Astrocyte (in vitro differentiated cells and primary cell): ENCODE measurements at regions not wholly inside any gene's neighbourhood (a gene's known extent, or its start where the extent isn't known, plus 50 kb on each side); places are given as distances from the start of the nearest gene placed in this dataset.

Experiments
- DNase-seq: peaks from one replicate; pipeline ENCODE4 v3.0.0-alpha.2; 2010; ENCODE audit warnings: low read depth
- FAIRE-seq: peaks from 2 replicates; lab custom pipeline; 2011; peaks lifted over from hg19 to GRCh38; lab: Jason Lieb, UNC
- H2AFZ ChIP-seq: 2 replicates; pipeline ENCODE4 v1.6.0; 2012; ENCODE audit warnings: low read depth, low read length, inconsistent platforms
- H3K27ac ChIP-seq: 2 replicates; pipeline ENCODE4 v1.5.1; 2011; ENCODE audit warnings: low read depth, low read length, inconsistent platforms
- H3K27me3 ChIP-seq: 2 replicates; pipeline ENCODE4 v1.6.0; 2011; ENCODE audit warnings: low read length, inconsistent platforms; ENCODE audit not compliant: insufficient read depth
- H3K36me3 ChIP-seq: 2 replicates; pipeline ENCODE4 v1.5.1; 2011; ENCODE audit warnings: low read length, inconsistent platforms; ENCODE audit not compliant: insufficient read depth
- H3K4me1 ChIP-seq: 2 replicates; pipeline ENCODE4 v1.5.1; 2011; ENCODE audit warnings: low read length, inconsistent platforms; ENCODE audit not compliant: insufficient read depth
- H3K4me2 ChIP-seq: 2 replicates; pipeline ENCODE4 v1.6.0; 2012; ENCODE audit warnings: low read length, inconsistent platforms
- H3K4me3 ChIP-seq: 2 replicates; pipeline ENCODE4 v1.5.1; 2011; ENCODE audit warnings: low read depth, mild to moderate bottlenecking, low read length, inconsistent platforms; ENCODE audit not compliant: insufficient read depth
- H3K79me2 ChIP-seq: 2 replicates; pipeline ENCODE4 v1.6.0; 2012; ENCODE audit warnings: mild to moderate bottlenecking, low read length, inconsistent platforms; ENCODE audit not compliant: insufficient read depth
- H3K9ac ChIP-seq: 2 replicates; pipeline ENCODE4 v1.6.0; 2012; ENCODE audit warnings: mild to moderate bottlenecking, low read length, inconsistent platforms
- H3K9me3 ChIP-seq: 2 replicates; pipeline ENCODE4 v1.5.1; 2012; ENCODE audit warnings: low read depth, mild to moderate bottlenecking, low read length, inconsistent platforms; ENCODE audit not compliant: insufficient read depth
- H4K20me1 ChIP-seq: 2 replicates; pipeline ENCODE4 v1.6.0; 2012; ENCODE audit warnings: low read length, inconsistent platforms; ENCODE audit not compliant: insufficient read depth
- H3K27ac Mint-ChIP-seq: one replicate; pipeline ENCODE4 v1.8.0; 2021; ENCODE audit warnings: mild to moderate bottlenecking, mixed read lengths; ENCODE audit not compliant: unreplicated experiment
- H3K27me3 Mint-ChIP-seq: one replicate; pipeline ENCODE4 v1.8.0; 2021; ENCODE audit warnings: low read depth, mixed read lengths; ENCODE audit not compliant: unreplicated experiment
- H3K36me3 Mint-ChIP-seq: one replicate; pipeline ENCODE4 v1.8.0; 2021; ENCODE audit warnings: low read depth, mixed read lengths; ENCODE audit not compliant: unreplicated experiment
- H3K4me1 Mint-ChIP-seq: one replicate; pipeline ENCODE4 v1.8.0; 2021; ENCODE audit warnings: low read depth, mixed read lengths; ENCODE audit not compliant: unreplicated experiment
- H3K4me3 Mint-ChIP-seq: one replicate; pipeline ENCODE4 v1.8.0; 2021; ENCODE audit warnings: mild to moderate bottlenecking, moderate library complexity, mixed read lengths; ENCODE audit not compliant: unreplicated experiment
- H3K9me3 Mint-ChIP-seq: one replicate; pipeline ENCODE4 v1.8.0; 2021; ENCODE audit warnings: mild to moderate bottlenecking, mixed read lengths; ENCODE audit not compliant: unreplicated experiment
- EZH2 ChIP-seq: IDR thresholded peaks from 2 replicates; pipeline ENCODE4 v1.6.1; 2012; ENCODE audit warnings: mild to moderate bottlenecking, low read length, inconsistent platforms; ENCODE audit not compliant: insufficient read depth
- TF ChIP-seq, protein P1 (sequence below): IDR thresholded peaks from 2 replicates; pipeline ENCODE4 v1.5.1; 2011; ENCODE audit warnings: low read depth, mild to moderate bottlenecking, inconsistent platforms, low read length, moderate library complexity; ENCODE audit not compliant: insufficient read depth

DNA sequence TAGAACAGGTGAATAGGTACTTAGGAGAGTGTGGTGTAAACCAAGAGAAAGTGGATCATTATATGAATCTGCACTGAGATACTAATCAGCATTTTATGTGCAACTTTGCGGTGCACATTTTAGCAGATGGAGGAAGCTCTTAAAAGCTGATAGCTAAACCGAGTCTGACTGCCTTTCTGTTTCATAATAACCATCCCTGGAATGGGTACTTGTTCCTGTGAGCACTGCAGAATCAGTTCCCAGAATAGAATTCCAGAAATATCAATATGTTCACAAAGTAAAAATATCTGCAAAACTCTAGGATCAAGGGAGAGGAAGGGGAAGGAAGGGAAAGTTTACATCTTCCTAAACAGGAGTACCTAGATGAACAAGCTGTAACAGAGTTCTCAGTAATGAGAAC is 432.2 kb upstream of the HNRNPA3 start:
- H3K27me3 ChIP-seq, result no peaks in the 10 kb centered on the region
- TF ChIP-seq, protein P1, sequence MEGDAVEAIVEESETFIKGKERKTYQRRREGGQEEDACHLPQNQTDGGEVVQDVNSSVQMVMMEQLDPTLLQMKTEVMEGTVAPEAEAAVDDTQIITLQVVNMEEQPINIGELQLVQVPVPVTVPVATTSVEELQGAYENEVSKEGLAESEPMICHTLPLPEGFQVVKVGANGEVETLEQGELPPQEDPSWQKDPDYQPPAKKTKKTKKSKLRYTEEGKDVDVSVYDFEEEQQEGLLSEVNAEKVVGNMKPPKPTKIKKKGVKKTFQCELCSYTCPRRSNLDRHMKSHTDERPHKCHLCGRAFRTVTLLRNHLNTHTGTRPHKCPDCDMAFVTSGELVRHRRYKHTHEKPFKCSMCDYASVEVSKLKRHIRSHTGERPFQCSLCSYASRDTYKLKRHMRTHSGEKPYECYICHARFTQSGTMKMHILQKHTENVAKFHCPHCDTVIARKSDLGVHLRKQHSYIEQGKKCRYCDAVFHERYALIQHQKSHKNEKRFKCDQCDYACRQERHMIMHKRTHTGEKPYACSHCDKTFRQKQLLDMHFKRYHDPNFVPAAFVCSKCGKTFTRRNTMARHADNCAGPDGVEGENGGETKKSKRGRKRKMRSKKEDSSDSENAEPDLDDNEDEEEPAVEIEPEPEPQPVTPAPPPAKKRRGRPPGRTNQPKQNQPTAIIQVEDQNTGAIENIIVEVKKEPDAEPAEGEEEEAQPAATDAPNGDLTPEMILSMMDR, result no peak
- TF ChIP-seq EZH2, result no peak
- H4K20me1 ChIP-seq, result no peaks in the 10 kb centered on the region
- FAIRE-seq (no peak), DNase-seq (no peak)
- H3K9me3 ChIP-seq, result no peaks in the 10 kb centered on the region
- H3K27me3 Mint-ChIP-seq, result no peaks in the 10 kb centered on the region
- no peaks in the 10 kb centered on the region for H3K4me1 Mint-ChIP-seq
- H3K4me1 ChIP-seq, result no peaks in the 10 kb centered on the region
- H3K4me3 ChIP-seq, result no peak overlapping the region
- H3K27ac Mint-ChIP-seq, result no peak overlapping the region
- H3K9me3 Mint-ChIP-seq, result peaks cover 3% of the 10 kb centered on the region
- H3K36me3 Mint-ChIP-seq, result no peaks in the 10 kb centered on the region
- no peak overlapping the region for H3K27ac ChIP-seq
- H3K36me3 ChIP-seq, result no peaks in the 10 kb centered on the region
- H2AFZ ChIP-seq, result no peak overlapping the region
- no peak overlapping the region for H3K9ac ChIP-seq
- no peak overlapping the region for H3K4me3 Mint-ChIP-seq
- no peak overlapping the region for H3K4me2 ChIP-seq
- no peaks in the 10 kb centered on the region for H3K79me2 ChIP-seq

DNA sequence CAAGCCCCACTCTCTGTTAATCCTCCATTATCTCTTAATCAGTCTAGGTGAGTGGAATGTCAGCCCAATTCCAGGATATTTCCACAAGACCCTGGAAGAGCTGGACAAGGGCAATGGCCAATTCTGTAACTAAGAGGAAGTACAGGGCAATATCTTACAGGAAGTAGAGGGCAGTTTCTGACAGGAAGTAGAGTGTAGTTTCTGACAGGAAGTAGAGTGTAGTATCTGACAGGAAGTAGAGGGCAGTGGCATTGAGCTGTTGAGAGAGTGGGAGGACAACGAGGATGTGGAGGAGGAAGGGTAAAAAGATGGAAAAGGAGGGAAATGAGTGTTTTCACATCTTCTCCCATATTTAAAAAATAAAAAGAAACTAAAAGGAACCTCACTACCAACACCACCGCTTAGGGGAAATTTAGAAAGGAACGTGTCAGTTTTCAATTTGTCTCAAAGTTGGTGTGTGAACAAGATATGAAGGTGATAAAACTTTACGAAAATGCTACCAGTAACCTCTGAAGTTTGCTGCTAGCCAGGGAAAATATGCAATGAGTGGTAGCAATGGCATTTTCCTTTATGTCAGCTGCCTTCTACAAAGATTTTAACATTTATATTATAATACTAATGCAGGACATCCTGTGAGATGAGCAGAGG is 430.9 kb upstream of the HNRNPA3 start:
- no peaks in the 10 kb centered on the region for H3K36me3 ChIP-seq
- H3K4me3 Mint-ChIP-seq, result no peak overlapping the region
- H3K9ac ChIP-seq, result no peak overlapping the region
- no peak for DNase-seq
- no peak overlapping the region for H3K4me3 ChIP-seq
- H3K9me3 ChIP-seq, result no peaks in the 10 kb centered on the region
- H3K4me1 ChIP-seq, result no peaks in the 10 kb centered on the region
- no peaks in the 10 kb centered on the region for H3K27me3 Mint-ChIP-seq
- no peaks in the 10 kb centered on the region for H3K4me1 Mint-ChIP-seq
- H3K27ac Mint-ChIP-seq, result no peak overlapping the region
- no peaks in the 10 kb centered on the region for H3K27me3 ChIP-seq
- no peaks in the 10 kb centered on the region for H3K36me3 Mint-ChIP-seq
- H3K4me2 ChIP-seq, result no peak overlapping the region
- no peak overlapping the region for H3K27ac ChIP-seq
- TF ChIP-seq, protein P1, result no peak
- no peak for TF ChIP-seq EZH2
- H3K9me3 Mint-ChIP-seq, result peaks cover 3% of the 10 kb centered on the region
- FAIRE-seq, result no peak
- no peaks in the 10 kb centered on the region for H4K20me1 ChIP-seq
- H3K79me2 ChIP-seq, result no peaks in the 10 kb centered on the region
- H2AFZ ChIP-seq, result no peak overlapping the region

GRCh38 chr2:176784633-176785200 is 427.9 kb upstream of the HNRNPA3 start:
- peaks cover 3% of the 10 kb centered on the region for H3K9me3 Mint-ChIP-seq
- no peak overlapping the region for H3K4me2 ChIP-seq
- no peak overlapping the region for H3K4me3 ChIP-seq
- no peak overlapping the region for H2AFZ ChIP-seq
- no peaks in the 10 kb centered on the region for H4K20me1 ChIP-seq
- no peaks in the 10 kb centered on the region for H3K36me3 Mint-ChIP-seq
- no peaks in the 10 kb centered on the region for H3K27me3 ChIP-seq
- H3K36me3 ChIP-seq, result no peaks in the 10 kb centered on the region
- no peak for DNase-seq
- no peaks in the 10 kb centered on the region for H3K79me2 ChIP-seq
- no peaks in the 10 kb centered on the region for H3K4me1 ChIP-seq
- H3K4me3 Mint-ChIP-seq, result no peak overlapping the region
- H3K9me3 ChIP-seq, result no peaks in the 10 kb centered on the region
- peaks cover 1% of the 10 kb centered on the region for H3K27me3 Mint-ChIP-seq
- H3K4me1 Mint-ChIP-seq, result no peaks in the 10 kb centered on the region
- FAIRE-seq, result no peak
- H3K27ac Mint-ChIP-seq, result no peak overlapping the region
- H3K27ac ChIP-seq, result no peak overlapping the region
- H3K9ac ChIP-seq, result no peak overlapping the region
- TF ChIP-seq, protein P1, result no peak
- no peak for TF ChIP-seq EZH2
